ENCODE measurements at regions not wholly inside any gene's neighbourhood (a gene's known extent, or its start where the extent isn't known, plus 50 kb on each side); places are given as distances from the start of the nearest gene placed in this dataset.

DNA sequence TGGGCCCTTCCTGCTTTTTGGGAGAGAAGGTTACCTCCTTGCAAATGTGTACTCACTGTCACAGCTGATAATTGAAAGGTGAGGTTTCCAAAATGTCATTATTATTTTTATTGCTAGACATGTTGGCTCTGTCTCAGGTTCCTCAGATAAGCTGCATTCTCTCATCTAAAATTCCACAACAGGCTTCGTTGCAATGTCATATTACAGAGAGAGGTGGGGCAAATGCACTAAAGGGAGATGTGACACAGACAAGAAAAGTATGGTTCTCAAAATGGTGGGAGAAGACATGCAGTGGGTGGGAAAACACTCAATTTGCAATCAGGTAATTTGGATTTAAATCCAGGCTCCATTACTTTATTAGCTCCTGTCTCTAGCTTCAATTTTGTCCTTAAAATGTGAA, 256.4 kb upstream of the POU3F2 start:
- no peak for DNase-seq

DNA sequence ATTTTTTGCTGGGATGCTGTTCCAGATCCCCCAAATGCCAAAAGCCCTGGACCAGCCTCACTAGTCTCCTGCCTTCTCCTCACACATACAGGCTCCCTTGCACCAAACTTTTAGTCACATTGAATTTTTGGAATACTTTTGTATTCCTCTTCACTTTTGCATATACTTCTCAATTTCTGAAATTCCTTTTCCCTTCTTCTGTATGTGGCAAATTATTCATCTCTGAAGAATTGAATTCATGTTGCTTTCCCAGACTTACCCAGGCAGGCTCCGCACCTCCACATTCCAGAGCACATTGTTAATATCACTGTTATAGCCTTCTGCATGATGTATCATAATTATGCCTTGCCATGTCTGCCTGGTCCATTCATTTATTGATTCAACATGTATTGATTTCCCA, 255.3 kb upstream of the POU3F2 start:
- no peak for DNase-seq

DNA sequence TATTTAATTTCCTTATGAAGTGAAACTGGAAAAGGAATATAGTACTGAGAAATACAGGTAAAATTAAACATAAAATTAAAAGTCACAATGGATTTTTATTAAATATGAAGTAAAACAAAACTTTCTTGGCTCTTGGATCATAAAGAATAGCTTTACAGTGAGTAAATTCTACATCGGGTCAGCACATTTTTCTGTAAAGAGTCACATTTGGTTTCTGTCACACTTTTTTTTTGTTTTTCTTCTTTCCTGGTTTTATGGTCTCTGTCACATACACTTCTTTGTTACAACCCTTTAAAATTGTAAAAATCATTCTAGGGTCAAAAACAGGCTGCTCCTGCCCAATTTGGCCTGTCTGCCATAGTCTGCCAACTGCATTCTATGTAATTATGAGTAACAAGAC, 254.4 kb upstream of the POU3F2 start:
- DNase-seq = no peak

GRCh38 chr6:98581705-98582104, 252.7 kb upstream of the POU3F2 start:
- no peak for DNase-seq

- no peak for DNase-seq
These were observed 250.9 kb upstream of the POU3F2 start for GRCh38 chr6:98583506-98583905.

- DNase-seq = no peak
These were observed 248.2 kb upstream of the POU3F2 start for GRCh38 chr6:98586163-98586562.

GRCh38 chr6:98587555-98587954, 246.8 kb upstream of the POU3F2 start:
- no peak for DNase-seq

GRCh38 chr6:98589536-98589935, 244.8 kb upstream of the POU3F2 start:
- DNase-seq = no peak

GRCh38 chr6:98590136-98590681, 244.2 kb upstream of the POU3F2 start:
- no peak for DNase-seq

- DNase-seq = no peak
These were observed 243.4 kb upstream of the POU3F2 start for GRCh38 chr6:98590997-98591396.

- no peak for DNase-seq
These were observed 240.7 kb upstream of the POU3F2 start for GRCh38 chr6:98593676-98594075.

- no peak for DNase-seq
These were observed 232.7 kb upstream of the POU3F2 start for GRCh38 chr6:98601716-98602115.

DNA sequence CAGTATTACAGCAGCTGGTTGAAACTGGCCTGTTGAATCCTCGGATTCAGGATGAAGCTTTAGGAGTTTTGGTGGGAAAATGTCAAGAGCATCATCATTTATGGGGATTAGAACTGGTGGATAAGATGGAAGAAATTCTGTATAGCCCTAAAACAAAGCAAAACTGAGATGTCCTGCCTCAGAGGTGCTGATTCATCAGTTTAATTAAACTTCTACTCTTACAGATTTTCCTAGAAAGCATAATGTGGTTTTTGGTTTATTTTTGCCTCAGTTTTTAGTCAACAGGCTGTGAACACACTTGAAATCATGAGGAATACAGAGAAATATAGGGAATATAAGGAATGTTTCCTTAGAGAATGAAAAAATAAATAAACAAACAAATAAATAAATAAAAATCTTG, 228.7 kb upstream of the POU3F2 start:
- no peak for DNase-seq

- no peak for DNase-seq
These were observed 207.1 kb upstream of the POU3F2 start for GRCh38 chr6:98627129-98627775.

DNA sequence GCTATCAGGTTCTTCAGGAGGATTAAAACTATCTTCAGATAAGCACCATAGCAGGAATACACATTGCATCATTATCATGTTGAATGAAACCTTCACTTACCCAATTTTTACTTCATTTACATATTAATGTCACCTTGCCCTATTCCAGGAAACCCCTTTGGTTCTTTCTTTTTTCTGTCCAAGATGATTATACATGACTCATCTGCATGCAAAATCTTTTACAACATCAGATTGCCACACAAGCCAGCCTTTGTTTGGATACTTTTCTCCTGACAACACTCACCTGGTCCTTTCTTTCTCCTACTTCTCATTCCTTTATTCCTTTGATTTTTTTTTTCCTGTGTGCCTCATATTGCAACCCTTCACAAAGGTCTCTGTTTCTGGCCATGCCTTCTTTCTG, 200.5 kb upstream of the POU3F2 start:
- DNase-seq = no peak

GRCh38 chr6:98634569-98634968, 199.8 kb upstream of the POU3F2 start:
- no peak for DNase-seq

DNA sequence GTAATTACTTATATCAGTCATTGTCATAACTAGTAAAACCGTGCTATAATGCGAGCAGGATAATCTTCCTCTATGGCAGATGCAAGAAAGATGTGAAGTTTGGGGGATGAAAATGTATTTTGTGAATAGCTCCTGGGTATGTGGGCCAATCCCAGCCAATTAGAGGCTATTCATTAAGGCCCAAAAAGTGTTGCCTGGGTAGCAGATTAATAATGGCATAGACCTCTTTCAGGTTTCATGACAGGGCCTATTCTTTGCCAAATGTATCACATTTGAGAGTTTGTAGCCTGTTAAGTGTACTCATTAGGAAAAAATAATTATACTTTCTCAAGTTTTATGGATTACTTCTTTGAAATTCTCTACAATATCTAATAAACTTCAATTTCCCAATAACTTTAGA, 199.2 kb upstream of the POU3F2 start:
- DNase-seq = no peak

- no peak for DNase-seq
These were observed 197.4 kb upstream of the POU3F2 start for GRCh38 chr6:98636941-98637340.

GRCh38 chr6:98639089-98639635, 195.2 kb upstream of the POU3F2 start:
- DNase-seq = no peak

DNA sequence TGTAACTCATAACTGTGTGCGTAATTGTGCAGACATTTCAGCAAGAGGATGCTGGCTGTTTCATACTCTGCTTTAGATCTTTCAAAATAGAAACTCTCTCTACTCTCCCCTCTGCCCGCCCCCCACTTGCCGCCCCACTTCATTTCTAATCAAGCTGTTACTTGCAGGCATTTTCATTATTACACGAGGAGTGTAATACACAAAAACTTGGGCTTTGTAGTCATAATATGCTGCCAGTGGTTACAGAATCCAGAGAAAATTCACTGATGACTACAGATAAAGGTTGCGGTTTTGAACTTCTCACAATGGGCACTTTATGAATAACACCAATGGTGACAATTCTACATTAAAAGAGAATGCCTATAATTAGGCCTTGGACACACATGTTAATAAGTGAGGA, 194.0 kb upstream of the POU3F2 start:
- DNase-seq = no peak

DNA sequence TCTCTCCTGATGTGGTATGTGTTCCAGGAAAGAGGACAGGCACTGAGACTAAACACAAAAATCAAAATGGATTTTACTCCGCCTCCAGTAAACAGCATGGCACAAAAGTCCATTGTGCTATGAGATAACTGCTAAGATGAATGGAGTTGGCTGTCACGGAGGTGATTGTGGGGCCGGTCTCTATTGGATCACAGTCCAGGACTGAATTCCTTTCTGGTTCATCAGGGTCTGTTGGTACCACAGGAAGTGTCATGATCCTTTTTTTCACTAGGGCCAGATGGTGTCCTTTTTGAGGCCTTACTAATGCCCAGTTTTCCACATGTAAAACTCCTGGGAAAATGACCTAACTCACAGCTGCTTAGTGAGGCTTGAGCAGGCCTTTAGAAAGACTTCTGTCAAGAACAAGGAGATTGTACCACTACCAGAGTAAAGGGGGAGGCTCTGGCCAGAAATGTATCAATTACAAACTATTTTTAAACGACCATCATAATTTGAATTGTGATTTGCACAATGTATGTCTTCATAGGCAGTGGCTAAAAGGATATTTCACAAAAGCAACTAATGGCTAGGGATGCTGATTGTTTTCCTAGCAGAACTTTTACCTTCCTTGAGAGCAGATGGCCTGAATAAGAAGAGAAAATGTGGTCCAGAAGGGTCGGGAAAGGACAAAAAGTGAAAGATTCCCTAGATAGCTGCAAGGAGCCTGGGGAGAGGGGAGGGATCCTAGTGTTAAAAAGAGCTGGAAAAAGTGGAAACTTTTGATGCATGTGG, 192.2 kb upstream of the POU3F2 start:
- DNase-seq = no peak

DNA sequence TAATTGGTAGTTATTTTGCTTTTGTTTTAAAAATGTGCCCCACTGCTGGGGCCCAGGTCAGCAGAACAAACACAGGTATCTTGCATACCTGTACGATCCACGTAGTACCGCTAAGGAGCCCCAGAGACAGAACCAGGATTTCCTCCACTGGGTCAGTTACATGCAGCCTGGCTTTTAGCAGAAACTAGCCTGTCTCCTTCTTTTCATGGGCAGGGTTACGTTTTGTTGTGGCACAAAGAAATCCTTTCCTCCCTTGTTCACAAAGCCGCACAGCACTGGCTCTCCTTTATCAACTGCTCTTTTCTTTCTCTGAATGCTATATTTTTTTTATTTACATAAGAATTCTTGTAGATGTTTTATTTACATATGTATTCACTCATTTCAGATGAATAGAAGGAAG, 190.3 kb upstream of the POU3F2 start:
- no peak for DNase-seq

DNA sequence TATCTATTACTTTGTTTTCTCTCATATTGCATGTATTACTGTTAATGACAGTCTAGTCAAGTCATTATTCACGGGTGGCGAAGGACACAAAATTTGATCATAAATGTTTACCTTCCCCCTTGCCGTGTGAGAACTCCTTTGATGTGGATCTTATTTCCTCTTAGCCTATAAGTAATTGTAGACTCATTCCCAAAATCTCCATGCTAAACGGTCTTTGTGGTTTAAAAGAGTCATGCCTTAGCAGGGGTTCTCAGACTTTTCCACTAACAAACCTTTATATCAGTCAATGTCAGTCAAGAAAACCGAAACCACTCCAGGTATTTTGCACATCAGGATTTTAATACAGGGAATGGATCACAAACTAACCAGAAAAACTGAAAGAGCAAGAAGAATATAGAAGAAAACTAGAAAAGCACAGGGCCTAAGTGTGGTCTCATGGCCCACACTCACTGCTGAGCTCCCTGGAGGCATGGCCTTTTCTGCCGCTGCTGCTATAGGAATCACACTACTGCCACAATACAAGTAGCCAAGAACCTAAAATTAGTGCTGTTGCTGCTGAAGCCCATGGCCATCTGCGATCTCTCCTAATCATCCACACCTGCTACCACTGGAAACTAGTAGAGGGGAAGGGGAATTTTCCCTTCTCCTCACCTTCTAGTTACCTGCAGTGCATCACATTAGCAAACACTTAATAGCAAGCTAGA, 186.0 kb upstream of the POU3F2 start:
- DNase-seq = no peak

DNA sequence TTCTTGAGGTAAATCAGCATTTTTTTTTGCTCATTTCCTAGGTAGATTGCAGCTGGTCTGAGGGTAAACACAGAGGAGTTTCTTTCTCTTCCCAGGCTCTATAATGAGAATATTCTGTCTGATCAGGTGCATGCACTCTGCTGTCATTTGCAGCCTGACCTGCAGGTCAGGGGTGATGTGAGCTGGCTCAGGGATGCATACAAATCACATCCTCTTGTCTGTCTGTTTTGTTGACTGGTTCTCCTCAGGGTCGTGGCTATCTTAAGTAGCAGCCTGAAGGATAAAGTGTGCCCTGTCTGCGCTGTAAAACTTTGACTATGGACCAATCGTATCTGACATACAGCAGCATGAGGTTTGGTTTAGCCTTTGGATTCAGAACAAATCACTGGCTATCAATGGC, 183.4 kb upstream of the POU3F2 start:
- no peak for DNase-seq
